T-helper 17 cell (primary cell): ENCODE measurements at regions not wholly inside any gene's neighbourhood (a gene's known extent, or its start where the extent isn't known, plus 50 kb on each side); places are given as distances from the start of the nearest gene placed in this dataset.

ENCODE experiments used
- ATAC-seq: fragments of 150-1000 bp; cut with Tn5 transposase; 2 replicates; pipeline ENCODE4 v1.10.0; 2021; ENCODE audit warnings: mild to moderate bottlenecking, moderate library complexity
- DNase-seq, 3 donors: peaks; one replicate each; pipeline versions ENCODE4 v3.0.0 to v3.0.0-alpha.2; 2020 to 2021
- H3K9me3 ChIP-seq: one replicate; pipeline ENCODE4 v1.7.0; 2013; ENCODE audit warnings: low read length, mild to moderate bottlenecking; ENCODE audit not compliant: control insufficient read depth, poor library complexity, severe bottlenecking
- H3K27ac Mint-ChIP-seq: one replicate; pipeline ENCODE4 v1.8.0; 2022; ENCODE audit warnings: mild to moderate bottlenecking, moderate library complexity, mixed read lengths
- H3K27me3 Mint-ChIP-seq: one replicate; pipeline ENCODE4 v1.8.0; 2022; ENCODE audit warnings: mixed read lengths
- H3K36me3 Mint-ChIP-seq: one replicate; pipeline ENCODE4 v1.8.0; 2022; ENCODE audit warnings: low read depth, mixed read lengths
- H3K4me1 Mint-ChIP-seq: one replicate; pipeline ENCODE4 v1.8.0; 2022; ENCODE audit warnings: mild to moderate bottlenecking, mixed read lengths
- H3K4me3 Mint-ChIP-seq: one replicate; pipeline ENCODE4 v1.8.0; 2022; ENCODE audit warnings: mild to moderate bottlenecking, moderate library complexity, mixed read lengths

DNA sequence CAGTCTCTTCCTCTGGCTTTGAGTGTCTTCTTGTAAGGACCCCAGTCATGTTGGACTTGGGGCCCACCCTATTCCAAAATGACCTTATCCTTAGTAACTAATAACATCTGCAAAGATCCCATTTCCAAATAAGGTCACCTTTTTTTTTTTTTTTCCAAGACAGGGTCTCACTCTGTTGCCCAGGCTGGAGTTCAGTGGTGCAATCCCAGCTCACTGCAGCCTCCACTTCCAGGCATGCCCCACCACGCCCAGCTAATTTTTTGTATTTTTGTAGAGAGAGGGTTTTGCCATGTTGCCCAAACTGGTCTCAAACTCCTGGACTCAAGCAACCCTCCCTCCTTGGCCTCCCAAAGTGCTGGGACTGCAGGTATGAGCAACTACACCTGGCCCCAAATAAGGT lies 118.8 kb upstream of the GSE1 start:
- peaks cover 11% of the 10 kb centered on the region for H3K4me1 Mint-ChIP-seq
- H3K4me3 Mint-ChIP-seq, result no peak overlapping the region
- ATAC-seq (no peak), DNase-seq (no peak)
- H3K9me3 ChIP-seq, result no peaks in the 10 kb centered on the region
- H3K27ac Mint-ChIP-seq, result no peak overlapping the region
- no peaks in the 10 kb centered on the region for H3K36me3 Mint-ChIP-seq
- H3K27me3 Mint-ChIP-seq, result peaks cover 10% of the 10 kb centered on the region

DNA sequence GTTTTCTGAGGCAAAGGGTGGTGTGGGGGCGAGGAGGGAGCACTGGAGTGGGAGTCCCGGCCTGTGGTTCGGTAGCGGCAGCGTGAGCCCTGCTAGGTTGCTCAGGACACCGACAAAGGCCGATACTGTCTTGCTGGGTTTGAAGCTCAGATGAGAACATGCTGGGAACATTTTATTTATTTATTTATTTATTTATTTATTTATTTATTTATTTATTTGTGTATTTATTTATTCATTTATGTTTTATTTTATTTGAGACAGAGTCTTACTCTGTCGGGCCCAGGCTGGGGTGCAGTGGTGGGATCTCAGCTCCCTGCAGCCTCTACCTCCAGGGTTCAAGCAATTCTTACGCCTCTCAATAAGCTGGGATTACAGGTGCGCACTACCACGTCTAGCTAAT lies 117.9 kb upstream of the GSE1 start:
- Mint-ChIP-seq H3K27me3 (peaks cover 8% of the 10 kb centered on the region), H3K36me3 (no peaks in the 10 kb centered on the region), H3K27ac (no peak overlapping the region), H3K4me1 (peaks cover 11% of the 10 kb centered on the region), H3K4me3 (no peak overlapping the region)
- ATAC-seq (no peak), DNase-seq (no peak)
- no peaks in the 10 kb centered on the region for H3K9me3 ChIP-seq

DNA sequence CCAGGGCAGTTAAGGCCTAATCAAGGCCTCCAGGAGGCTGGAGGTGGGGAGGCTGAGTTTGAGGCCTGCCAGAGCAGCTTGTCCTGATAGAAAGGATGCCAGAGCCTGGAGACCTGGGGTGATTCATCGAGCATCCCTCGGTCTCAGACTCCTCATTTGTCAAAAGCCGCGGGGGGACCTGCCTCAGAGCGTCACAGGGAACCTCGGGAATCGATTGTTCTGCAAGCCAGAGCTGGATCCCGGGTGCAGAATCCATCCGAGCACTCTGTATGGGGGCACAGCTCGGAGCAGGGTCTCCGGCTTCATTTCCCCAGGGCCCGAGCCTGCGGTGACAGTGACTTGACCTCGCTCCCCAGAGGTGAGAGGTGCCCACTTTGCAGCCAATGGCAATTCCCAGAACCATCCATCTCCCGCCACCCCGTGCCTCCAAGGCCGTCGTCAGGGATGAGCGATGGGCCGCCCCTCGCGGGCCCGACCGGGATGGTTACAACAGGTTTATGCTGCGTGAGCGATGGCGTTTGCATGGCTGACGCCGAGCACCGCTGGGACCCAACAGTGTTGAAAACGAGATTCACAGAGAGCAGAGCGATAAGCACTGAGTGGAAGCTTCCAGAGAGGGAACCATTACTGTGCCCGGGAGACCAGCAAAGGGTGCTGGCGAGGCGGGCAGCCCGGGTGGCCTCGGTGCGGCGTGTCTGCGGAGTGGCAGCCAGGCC lies 117.1 kb upstream of the GSE1 start:
- H3K4me3 Mint-ChIP-seq, result no peak overlapping the region
- peaks cover 11% of the 10 kb centered on the region for H3K4me1 Mint-ChIP-seq
- peaks cover 5% of the 10 kb centered on the region for H3K27me3 Mint-ChIP-seq
- no peak overlapping the region for H3K27ac Mint-ChIP-seq
- ATAC-seq, result no peak
- no peaks in the 10 kb centered on the region for H3K36me3 Mint-ChIP-seq
- no peak for DNase-seq
- no peaks in the 10 kb centered on the region for H3K9me3 ChIP-seq

GRCh38 chr16:85497622-85498314 lies 115.4 kb upstream of the GSE1 start:
- Mint-ChIP-seq H3K36me3 (no peaks in the 10 kb centered on the region), H3K4me1 (peaks cover 9% of the 10 kb centered on the region), H3K27me3 (peaks cover 3% of the 10 kb centered on the region), H3K4me3 (no peak overlapping the region), H3K27ac (no peak overlapping the region)
- ATAC-seq, result no peak
- DNase-seq, result no peak
- H3K9me3 ChIP-seq, result no peaks in the 10 kb centered on the region

GRCh38 chr16:85498607-85499006 lies 114.5 kb upstream of the GSE1 start:
- Mint-ChIP-seq H3K36me3 (no peaks in the 10 kb centered on the region), H3K27ac (no peak overlapping the region), H3K4me3 (peak overlapping the region; percentile 12), H3K4me1 (peaks cover 9% of the 10 kb centered on the region), H3K27me3 (no peaks in the 10 kb centered on the region)
- ATAC-seq (peak; percentile 23), DNase-seq (no peak)
- H3K9me3 ChIP-seq, result no peaks in the 10 kb centered on the region

DNA sequence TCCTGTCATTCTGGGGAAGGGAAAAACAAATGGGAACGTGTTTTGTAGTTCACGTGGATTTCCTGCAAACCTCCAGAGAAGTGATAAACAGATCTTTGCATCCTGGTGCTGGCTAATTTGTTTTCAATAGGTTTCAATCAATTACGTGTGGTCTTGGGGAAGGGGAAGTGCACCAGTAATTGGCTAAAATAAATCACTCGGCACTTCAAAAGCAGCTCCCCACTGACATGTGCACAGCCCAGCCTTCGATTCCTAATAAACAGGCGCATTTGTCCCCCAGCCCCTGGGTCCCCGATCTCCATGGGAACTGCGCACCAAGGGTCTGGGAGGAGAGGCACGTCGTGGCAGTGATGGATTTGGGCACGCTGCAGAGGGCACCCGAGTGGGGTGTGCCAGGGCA lies 112.9 kb upstream of the GSE1 start:
- DNase-seq (no peak), ATAC-seq (no peak)
- Mint-ChIP-seq H3K27me3 (no peaks in the 10 kb centered on the region), H3K4me3 (no peak overlapping the region), H3K36me3 (no peaks in the 10 kb centered on the region), H3K4me1 (peaks cover 6% of the 10 kb centered on the region), H3K27ac (no peak overlapping the region)
- no peaks in the 10 kb centered on the region for H3K9me3 ChIP-seq

DNA sequence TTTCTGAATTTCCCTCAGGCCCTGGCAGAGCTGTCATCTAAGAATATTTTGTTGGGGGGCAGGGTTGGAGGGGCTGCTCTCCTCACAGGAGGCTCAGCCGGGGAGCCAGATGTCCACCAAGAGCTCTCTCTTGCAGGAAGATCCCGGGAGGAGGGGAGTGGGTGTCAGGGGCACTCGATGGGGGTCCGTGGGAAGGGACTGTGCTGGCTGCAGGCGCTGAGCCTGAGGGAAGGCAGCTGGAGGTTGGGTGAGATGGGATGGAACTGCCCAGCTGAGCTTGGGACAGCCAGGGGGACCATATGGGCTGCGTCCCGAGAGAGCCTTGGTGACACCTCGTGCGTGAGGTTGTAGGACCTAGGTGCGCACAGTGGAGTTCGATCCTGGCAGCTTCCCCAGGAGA lies 111.2 kb upstream of the GSE1 start:
- ATAC-seq, result no peak
- Mint-ChIP-seq H3K4me1 (peaks cover 6% of the 10 kb centered on the region), H3K27me3 (no peaks in the 10 kb centered on the region), H3K27ac (no peak overlapping the region), H3K4me3 (no peak overlapping the region), H3K36me3 (no peaks in the 10 kb centered on the region)
- no peak for DNase-seq
- H3K9me3 ChIP-seq, result no peaks in the 10 kb centered on the region

GRCh38 chr16:85502357-85502756 lies 110.8 kb upstream of the GSE1 start:
- Mint-ChIP-seq H3K36me3 (no peaks in the 10 kb centered on the region), H3K27me3 (no peaks in the 10 kb centered on the region), H3K4me1 (peaks cover 6% of the 10 kb centered on the region), H3K27ac (no peak overlapping the region), H3K4me3 (no peak overlapping the region)
- no peak for DNase-seq
- no peaks in the 10 kb centered on the region for H3K9me3 ChIP-seq
- no peak for ATAC-seq

DNA sequence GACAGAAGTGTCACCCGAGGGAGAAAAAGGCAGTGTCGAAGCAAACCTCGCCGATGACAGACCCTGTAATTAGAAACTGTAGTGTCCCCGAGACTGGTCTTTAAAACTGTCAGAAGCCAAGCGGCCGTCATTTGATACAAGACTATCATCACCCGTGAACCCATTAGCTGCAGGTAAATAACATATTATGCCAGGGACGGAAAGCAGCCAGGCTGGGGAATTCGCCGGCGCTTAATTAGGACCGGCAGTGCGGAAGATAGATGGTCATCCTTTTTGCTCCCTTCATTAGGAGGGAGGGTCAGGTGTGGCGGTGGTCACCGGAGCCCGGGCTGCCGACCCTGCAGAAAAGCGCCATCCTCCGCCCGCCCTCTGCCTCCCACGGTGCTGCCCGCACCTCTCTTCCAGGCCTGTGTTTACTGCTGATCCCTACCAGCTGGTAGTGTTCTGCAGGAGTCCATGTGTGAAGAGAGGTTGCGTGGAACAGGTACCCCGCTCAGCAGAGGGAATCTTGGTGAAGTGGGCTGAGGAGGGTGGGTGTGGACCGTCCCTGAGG lies 109.4 kb upstream of the GSE1 start:
- H3K9me3 ChIP-seq, result no peaks in the 10 kb centered on the region
- Mint-ChIP-seq H3K27me3 (no peaks in the 10 kb centered on the region), H3K27ac (no peak overlapping the region)

DNA sequence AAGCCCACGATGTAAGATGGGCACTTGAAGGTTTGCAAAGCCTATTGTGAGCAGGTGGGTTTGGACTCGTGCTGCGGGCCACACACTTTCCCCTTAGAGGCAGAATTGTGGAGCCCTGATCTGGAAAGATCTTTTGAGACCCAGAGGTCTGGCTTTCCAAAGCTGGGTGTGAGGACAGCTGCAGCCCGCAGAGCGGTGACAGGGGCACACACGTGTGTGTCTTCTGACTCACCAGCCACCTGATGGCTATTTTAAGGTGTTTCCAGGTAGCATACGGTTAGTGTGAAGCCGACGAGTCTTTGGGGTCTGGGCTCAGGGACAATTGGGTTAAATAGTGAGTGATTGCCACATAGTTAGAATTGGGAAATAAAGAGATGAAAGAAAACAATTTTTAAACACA lies 108.9 kb upstream of the GSE1 start:
- ATAC-seq (no peak), DNase-seq (no peak)
- no peaks in the 10 kb centered on the region for H3K9me3 ChIP-seq
- H3K27me3 Mint-ChIP-seq, result no peaks in the 10 kb centered on the region
- no peaks in the 10 kb centered on the region for H3K36me3 Mint-ChIP-seq
- no peaks in the 10 kb centered on the region for H3K4me1 Mint-ChIP-seq
- no peak overlapping the region for H3K27ac Mint-ChIP-seq
- H3K4me3 Mint-ChIP-seq, result no peak overlapping the region

More for the DNA sequence above, 109.4 kb upstream of the GSE1 start:
- no peaks in the 10 kb centered on the region for H3K4me1 Mint-ChIP-seq
- no peak for DNase-seq
- ATAC-seq, result no peak
- no peak overlapping the region for H3K4me3 Mint-ChIP-seq
- H3K36me3 Mint-ChIP-seq, result no peaks in the 10 kb centered on the region

- no peak for ATAC-seq
Observed at GRCh38 chr16:85505794-85506634, 107.1 kb upstream of the GSE1 start.

DNA sequence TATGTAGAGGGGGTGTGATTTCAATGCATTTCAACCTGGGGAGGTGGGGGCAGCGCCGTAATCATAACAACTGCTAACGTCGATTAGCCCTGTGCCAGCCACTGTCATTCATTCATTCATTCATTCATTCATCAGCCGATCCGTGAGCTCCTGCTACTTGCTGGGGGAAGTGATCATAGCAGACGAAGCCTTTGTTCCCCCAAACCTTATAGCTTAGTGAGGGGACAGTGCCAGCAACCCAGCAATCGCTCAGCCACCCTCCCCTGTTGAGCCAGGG lies 106.5 kb upstream of the GSE1 start:
- no peaks in the 10 kb centered on the region for H3K4me1 Mint-ChIP-seq
- H3K27me3 Mint-ChIP-seq, result no peaks in the 10 kb centered on the region
- ATAC-seq (no peak), DNase-seq (no peak)
- H3K9me3 ChIP-seq, result no peaks in the 10 kb centered on the region
- no peak overlapping the region for H3K4me3 Mint-ChIP-seq
- no peaks in the 10 kb centered on the region for H3K36me3 Mint-ChIP-seq
- no peak overlapping the region for H3K27ac Mint-ChIP-seq

More at GRCh38 chr16:85505794-85506634, 107.1 kb upstream of the GSE1 start:
- no peaks in the 10 kb centered on the region for H3K36me3 Mint-ChIP-seq
- H3K4me3 Mint-ChIP-seq, result no peak overlapping the region
- no peak for DNase-seq
- H3K9me3 ChIP-seq, result no peaks in the 10 kb centered on the region
- H3K4me1 Mint-ChIP-seq, result no peaks in the 10 kb centered on the region
- no peaks in the 10 kb centered on the region for H3K27me3 Mint-ChIP-seq
- H3K27ac Mint-ChIP-seq, result no peak overlapping the region

GRCh38 chr16:85507342-85507741 lies 105.8 kb upstream of the GSE1 start:
- H3K36me3 Mint-ChIP-seq, result no peaks in the 10 kb centered on the region
- no peak overlapping the region for H3K27ac Mint-ChIP-seq
- H3K9me3 ChIP-seq, result no peaks in the 10 kb centered on the region
- ATAC-seq, result no peak
- H3K4me3 Mint-ChIP-seq, result no peak overlapping the region
- DNase-seq, result no peak
- H3K27me3 Mint-ChIP-seq, result no peaks in the 10 kb centered on the region
- H3K4me1 Mint-ChIP-seq, result no peaks in the 10 kb centered on the region
